HG03196 (cell line): ENCODE measurements at regions not wholly inside any gene's neighbourhood (a gene's known extent, or its start where the extent isn't known, plus 50 kb on each side); places are given as distances from the start of the nearest gene placed in this dataset.
"Not testable (repeated sequence)": the region's sequence is repeated elsewhere in the genome, so short reads cannot be mapped to it uniquely, and the experiment has no call there.

Experiments used
- ATAC-seq: cut with Tn5 transposase; IDR thresholded peaks from one replicate; pipeline ENCODE4 v1.9.1; 2021; ENCODE audit not compliant: unreplicated experiment

- no peak for ATAC-seq
Observed at GRCh38 chr2:38483776-38484501, 106.9 kb upstream of the ATL2 start.

- not testable (repeated sequence) for ATAC-seq
Observed at GRCh38 chr2:38482710-38483109, 105.6 kb upstream of the ATL2 start.

GRCh38 chr2:38480617-38481016 is 103.5 kb upstream of the ATL2 start:
- no peak for ATAC-seq

GRCh38 chr2:38477006-38477405 is 99.9 kb upstream of the ATL2 start:
- ATAC-seq: no peak

- no peak for ATAC-seq
Observed at GRCh38 chr2:38475567-38475881, 98.5 kb upstream of the ATL2 start.

- no peak for ATAC-seq
Observed at GRCh38 chr2:38474715-38475566, 97.9 kb upstream of the ATL2 start.

GRCh38 chr2:38474021-38474456 is 97.0 kb upstream of the ATL2 start:
- no peak for ATAC-seq

GRCh38 chr2:38473333-38474005 is 96.4 kb upstream of the ATL2 start:
- no peak for ATAC-seq

- ATAC-seq: no peak
Observed at GRCh38 chr2:38470115-38470514, 93.0 kb upstream of the ATL2 start.

GRCh38 chr2:38467768-38468455 is 90.8 kb upstream of the ATL2 start:
- no peak for ATAC-seq

GRCh38 chr2:38466876-38467767 is 90.0 kb upstream of the ATL2 start:
- no peak for ATAC-seq

GRCh38 chr2:38466409-38466808 is 89.3 kb upstream of the ATL2 start:
- ATAC-seq: no peak

- ATAC-seq: no peak
Observed at GRCh38 chr2:38465789-38466127, 88.7 kb upstream of the ATL2 start.

GRCh38 chr2:38464971-38465788 is 88.1 kb upstream of the ATL2 start:
- ATAC-seq: no peak

GRCh38 chr2:38463752-38464151 is 86.7 kb upstream of the ATL2 start:
- no peak for ATAC-seq

- no peak for ATAC-seq
Observed at GRCh38 chr2:38462121-38462661, 85.1 kb upstream of the ATL2 start.

GRCh38 chr2:38461470-38461869 is 84.4 kb upstream of the ATL2 start:
- no peak for ATAC-seq

- no peak for ATAC-seq
Observed at GRCh38 chr2:38460313-38460712, 83.2 kb upstream of the ATL2 start.

GRCh38 chr2:38454081-38454480 is 77.0 kb upstream of the ATL2 start:
- ATAC-seq: no peak
